Right kidney (tissue), 1 donor: ENCODE measurements at regions not wholly inside any gene's neighbourhood (a gene's known extent, or its start where the extent isn't known, plus 50 kb on each side); places are given as distances from the start of the nearest gene placed in this dataset.
"Not testable (repeated sequence)": the region's sequence is repeated elsewhere in the genome, so short reads cannot be mapped to it uniquely, and the experiment has no call there.

ENCODE experiments used
- DNase-seq: peaks from one replicate; pipeline ENCODE4 v3.0.0-alpha.2; 2016

DNA sequence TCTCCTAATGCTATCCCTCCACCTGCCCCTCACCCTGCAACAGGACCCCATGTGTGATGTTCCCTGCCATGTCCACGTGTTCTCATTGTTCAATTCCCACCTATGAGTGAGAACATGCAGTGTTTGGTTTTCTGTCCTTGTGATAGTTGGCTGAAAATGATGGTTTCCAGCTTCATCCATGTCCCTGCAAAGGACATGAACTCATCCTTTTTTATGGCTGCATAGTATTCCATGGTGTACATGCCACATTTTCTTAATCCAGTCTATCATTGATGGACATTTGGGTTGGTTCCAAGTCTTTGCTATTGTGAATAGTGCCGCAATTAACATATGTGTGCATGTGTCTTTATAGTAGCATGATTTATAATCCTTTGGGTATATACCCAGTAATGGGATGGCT is 62.3 kb upstream of the EDEM3 start:
- not testable (repeated sequence) for DNase-seq

DNA sequence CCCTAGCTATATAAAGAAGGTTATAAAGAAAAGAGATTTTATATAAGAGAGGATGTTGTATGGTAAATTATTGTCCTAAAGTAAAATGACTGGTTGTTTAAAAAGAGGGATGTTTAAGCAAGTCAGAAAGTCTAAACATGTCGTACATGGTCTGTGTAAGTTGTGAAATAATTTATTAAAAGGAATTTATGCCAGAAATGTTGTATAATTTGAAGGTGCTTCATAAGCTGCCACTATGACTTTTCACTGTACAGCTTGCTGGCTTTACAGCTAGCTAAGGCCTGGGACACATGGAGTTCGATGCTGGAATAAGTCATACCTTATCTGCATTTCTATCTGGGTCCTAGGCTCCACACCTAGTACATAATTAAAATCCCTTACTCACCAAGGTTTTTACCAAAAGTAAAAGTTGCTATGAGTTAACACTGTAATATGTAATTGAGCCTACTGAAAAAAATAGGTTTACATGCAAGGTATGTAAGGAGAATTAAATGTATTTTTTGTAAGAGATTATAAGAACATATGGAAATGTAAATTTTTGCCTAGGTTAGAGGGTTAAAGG is 59.0 kb upstream of the EDEM3 start:
- DNase-seq: no peak

DNA sequence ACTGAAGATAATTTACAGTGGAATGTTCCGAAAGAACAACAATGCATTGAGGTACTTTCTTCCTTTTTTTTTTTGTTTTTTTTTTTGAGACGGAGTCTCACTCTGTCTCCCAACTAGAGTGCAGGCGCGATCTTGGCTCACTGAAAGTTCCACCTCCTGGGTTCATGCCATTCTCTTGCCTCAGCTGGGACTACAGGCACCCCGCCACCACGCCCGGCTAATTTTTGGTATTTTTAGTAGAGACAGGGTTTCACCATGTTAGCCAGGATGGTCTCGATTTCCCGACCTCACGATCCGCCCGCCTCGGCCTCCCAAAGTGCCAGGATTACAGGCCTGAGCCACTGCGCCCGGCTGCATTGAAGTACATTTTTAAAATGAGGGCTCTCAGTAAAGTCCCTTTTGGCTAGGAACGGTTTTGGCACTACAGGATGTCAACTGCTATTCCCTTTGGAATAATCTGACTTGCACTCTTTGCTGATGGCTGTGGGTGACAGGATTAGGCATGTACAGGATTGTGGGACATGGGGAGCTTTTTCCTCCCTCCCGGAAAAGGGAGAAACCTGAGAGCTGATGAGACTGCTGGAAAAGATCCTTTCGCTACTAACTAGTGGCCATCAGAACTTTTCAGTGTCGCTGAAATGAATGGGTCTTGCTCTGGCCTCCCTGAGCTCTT is 56.9 kb upstream of the EDEM3 start:
- no peak for DNase-seq

DNA sequence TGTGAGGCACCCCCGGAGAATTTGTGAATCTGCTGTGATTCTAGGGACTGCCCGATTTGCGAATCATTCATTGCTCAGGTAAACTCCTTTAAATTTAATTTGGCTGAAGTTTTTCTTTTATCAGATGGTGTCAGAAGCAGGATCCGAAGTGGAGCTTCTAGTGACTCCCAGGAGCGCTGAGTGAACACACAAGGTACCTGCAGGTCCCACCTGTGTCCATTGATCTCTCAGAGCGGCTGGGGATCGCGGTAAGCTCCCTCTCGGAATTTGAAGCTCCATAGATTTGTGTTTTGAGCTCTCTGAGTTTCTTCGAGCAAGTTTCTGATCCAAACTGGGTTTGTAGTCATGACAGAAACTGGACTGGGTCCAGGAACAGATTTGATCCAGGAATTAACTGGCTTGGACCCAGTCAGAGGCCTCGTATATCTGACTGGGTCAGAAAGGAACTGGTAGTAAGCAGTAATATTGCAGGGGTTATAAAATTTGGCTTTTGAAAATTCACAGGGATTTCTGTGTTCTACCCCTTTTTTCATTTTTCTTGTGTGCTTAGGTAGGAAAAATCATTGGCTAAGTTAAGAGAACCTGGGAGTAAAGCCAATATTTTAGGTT is 56.2 kb upstream of the EDEM3 start:
- DNase-seq: no peak

- no peak for DNase-seq
Observed at GRCh38 chr1:184806296-184806721, 51.7 kb upstream of the EDEM3 start.

DNA sequence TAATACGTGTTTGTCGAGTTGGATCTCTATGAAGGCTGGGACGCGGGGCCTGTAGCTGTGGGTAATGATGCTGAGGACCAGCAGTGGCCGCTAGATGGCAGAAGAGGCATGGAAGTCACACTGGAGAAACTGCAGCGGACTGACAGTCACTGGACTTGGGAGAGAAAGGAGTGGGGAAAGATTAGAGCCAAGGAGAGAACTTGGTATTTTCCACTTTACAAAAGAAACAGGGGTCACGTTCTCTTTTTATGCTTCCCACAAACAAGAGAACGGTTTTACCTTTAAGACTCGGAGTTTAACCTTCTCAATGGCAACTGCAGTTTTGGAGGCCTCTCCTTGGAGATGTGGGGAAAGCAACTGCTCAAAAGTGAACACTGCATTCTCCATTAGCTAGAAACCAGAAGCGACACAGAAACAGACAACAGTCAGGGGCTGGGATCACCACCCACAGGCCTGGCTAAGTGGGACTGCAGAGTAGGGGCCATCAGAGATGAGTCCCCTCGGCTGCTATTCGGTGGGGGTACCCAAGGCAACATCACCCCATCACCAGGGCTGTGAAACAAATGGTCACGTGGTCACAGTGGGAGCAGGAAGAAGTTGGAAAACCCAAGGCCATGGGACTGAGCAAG is 51.1 kb upstream of the EDEM3 start:
- DNase-seq: peak; percentile 64
